ELR (cell line): ENCODE measurements at regions not wholly inside any gene's neighbourhood (a gene's known extent, or its start where the extent isn't known, plus 50 kb on each side); places are given as distances from the start of the nearest gene placed in this dataset.
"Not testable (repeated sequence)": the region's sequence is repeated elsewhere in the genome, so short reads cannot be mapped to it uniquely, and the experiment has no call there.

Experiments
- DNase-seq: peaks from one replicate; pipeline ENCODE4 v3.0.0-alpha.2; 2015; ENCODE audit warnings: low read depth

DNA sequence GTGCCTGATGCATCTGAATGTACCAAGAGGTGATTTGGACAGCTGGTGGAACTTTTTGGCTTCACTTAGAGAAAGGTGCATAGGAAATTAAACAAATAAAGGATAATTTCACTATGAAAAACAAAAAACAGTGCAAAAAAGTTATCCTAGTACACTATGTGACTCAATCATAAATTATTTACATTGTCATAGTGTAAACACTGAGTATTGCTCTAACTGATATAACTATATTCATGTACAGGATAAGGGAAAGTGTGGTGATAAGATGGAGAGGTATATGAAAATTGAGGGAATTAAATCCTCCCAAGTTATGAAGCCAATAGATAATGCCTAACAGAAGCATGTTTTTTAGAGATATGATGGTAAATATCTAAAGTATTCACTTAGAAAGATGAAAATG is 50.2 kb upstream of the CPNE4 start:
- DNase-seq = peak; percentile 4

GRCh38 chr3:132087356-132087755 is 52.5 kb upstream of the CPNE4 start:
- no peak for DNase-seq

DNA sequence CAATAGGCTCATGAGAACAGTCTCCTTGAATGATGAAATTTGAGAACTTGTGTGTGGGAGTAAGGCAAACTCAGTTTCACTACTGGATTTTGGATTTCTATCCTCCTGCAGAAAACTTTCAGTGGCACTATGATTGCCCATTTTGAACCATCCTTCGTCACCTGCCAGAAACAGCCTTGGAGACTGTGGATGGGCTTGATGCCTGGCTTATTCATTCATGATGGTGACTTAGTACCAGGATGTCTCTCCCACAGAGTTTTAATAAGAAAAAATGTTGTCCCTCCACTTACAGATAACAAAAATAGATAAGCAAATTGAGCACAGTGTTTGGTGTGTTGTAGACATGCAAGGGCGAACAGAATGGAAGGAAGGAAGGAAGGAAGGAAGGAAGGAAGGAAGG is 53.5 kb upstream of the CPNE4 start:
- no peak for DNase-seq

DNA sequence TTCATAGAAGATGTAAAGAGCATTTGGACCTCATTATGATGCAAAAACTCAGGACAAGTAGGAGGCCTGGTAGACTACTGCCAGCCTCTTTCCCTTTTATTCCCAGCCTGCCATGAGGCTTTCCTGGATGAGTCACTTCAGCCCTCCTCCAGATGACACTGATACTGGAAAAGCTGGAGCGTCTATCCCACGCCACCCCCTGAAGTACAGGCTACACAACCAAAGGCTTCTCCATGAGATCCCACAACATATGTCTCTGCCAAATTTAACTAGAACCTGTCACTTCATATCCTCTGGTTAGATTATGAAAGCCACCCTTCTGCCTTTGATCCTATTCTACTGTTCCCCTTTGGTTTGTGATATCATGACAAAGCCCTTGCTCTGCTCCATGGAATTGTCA is 56.1 kb upstream of the CPNE4 start:
- DNase-seq = peak; percentile 24

- DNase-seq = no peak
Observed at GRCh38 chr3:132116601-132117000, 81.8 kb upstream of the CPNE4 start.

DNA sequence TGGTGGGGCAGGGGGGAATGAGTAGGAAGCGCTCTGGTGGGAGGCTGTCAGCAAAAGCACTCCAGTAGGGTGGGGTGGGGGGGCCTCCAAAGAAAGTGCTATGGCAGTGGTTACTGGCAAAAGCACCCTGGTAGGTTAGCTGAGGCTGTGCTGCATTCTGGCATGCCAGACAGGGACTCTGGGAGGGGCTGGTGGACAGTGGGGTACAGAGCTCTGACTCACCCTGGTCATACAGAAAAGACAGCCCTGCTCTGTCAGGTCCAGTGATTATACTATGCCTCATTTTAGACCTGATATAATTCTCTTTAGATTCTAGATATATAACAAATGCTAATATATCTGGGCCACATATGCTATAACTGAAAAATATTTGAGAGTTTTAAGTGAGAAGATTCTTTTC is 82.8 kb upstream of the CPNE4 start:
- DNase-seq = peak; percentile 13

GRCh38 chr3:132119531-132119930 is 84.7 kb upstream of the CPNE4 start:
- DNase-seq = no peak

DNA sequence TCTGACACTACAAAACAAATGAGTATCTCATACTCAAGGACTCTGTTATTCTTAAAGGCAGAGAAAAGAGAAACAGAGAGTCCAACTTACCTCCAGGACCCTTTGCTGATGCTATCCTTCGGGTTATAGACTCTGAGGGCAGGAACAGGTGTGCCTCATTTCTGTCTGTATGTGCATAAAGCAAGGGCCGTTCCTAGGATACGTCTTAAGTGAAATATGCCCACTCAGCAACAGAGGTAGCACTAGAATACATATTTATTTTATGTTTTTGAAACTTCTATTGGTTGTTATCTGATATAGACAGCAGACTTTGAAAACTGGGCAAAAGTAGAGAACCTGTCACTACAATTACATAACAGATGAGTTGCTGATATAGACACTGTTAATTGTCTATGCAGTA is 89.3 kb upstream of the CPNE4 start:
- DNase-seq = no peak

GRCh38 chr3:132124651-132125284 is 90.0 kb upstream of the CPNE4 start:
- no peak for DNase-seq

GRCh38 chr3:132134611-132135010 is 99.8 kb upstream of the CPNE4 start:
- peak; percentile 92 for DNase-seq

DNA sequence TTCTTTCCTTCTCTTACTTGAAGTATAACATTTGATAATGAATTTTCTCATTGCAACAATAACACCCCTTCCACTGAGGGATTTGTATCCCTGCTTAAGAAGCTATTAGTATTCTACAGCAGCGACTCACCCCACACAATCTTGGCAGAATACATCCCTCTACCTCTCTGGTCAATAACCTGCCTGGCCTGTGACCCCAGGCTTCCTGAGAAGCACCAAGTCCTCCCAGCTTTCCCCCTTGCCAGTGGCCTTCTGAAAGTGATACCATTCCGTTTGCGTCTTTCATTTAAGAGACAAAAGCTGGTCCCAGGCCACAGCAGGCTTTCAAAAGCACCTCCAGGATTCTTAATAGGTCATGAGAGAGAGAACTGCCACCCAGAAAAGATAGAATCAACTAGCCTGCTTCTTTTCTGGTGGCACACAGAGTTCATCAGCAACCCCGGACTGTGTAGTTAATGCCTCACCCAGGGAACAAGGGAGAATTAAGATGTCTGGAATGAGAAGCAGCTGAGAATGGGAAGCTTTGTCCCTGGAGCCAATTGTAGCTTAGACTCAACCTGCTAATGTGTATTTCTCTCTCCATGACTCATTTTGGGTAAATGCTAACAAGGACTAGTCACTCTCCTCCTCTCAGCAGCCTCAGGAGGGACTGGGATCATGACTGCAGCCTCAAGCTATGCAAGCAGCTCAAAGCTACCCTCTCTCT is 101.0 kb upstream of the CPNE4 start:
- DNase-seq = peak; percentile 99

DNA sequence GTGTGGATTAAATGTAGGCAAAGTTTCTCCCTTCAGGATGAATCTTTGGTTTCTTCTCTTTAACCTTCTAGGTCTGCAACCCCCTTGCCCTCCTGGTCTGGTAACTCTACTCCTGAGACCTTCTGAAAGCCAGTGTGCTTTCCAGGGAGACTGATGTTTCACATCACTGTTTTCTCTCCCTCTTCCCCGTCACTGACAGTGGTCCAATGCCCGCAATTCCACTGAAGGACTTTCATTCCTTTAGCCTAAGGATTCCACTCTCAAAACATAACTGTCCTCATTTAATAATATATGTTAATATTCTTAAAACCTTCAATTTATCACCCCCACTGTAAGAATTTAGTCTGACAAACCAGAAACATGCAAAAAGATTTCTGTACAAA is 101.5 kb upstream of the CPNE4 start:
- DNase-seq = no peak

DNA sequence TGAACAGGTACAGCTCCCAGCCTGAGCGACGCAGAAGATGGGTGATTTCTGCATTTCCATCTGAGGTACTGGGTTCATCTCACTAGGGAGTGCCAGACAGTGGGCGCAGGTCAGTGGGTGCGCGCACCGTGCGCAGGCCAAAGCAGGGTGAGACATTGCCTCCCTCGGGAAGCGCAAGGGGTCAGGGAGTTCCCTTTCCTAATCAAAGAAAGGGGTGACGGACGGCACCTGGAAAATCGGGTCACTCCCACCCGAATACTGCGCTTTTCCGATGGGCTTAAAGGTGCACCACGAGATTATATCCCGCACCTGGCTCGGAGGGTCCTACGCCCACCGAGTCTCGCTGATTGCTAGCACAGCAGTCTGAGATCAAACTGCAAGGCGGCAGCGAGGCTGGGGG is 102.1 kb upstream of the CPNE4 start:
- not testable (repeated sequence) for DNase-seq

DNA sequence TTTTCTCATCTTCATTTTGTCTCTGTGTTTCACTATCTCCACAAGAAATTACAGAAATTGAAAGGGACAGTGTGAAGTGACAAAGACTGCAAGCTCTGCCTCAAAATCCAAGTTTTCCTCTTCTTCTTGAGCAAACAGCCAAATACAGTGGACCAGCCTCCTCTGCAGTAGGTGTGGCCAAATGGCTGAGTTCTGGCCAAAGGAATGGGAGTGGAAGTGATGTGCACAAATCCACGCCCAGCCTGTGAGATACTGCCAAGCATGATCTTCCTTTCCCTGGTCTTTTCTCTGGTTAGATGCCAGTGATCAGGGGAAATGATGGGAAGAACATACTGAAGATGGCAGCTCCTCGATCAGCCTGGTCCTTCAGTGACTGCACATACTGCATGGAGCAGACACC is 111.0 kb upstream of the CPNE4 start:
- peak; percentile 17 for DNase-seq

GRCh38 chr3:132154619-132155018 is 119.8 kb upstream of the CPNE4 start:
- DNase-seq = no peak

DNA sequence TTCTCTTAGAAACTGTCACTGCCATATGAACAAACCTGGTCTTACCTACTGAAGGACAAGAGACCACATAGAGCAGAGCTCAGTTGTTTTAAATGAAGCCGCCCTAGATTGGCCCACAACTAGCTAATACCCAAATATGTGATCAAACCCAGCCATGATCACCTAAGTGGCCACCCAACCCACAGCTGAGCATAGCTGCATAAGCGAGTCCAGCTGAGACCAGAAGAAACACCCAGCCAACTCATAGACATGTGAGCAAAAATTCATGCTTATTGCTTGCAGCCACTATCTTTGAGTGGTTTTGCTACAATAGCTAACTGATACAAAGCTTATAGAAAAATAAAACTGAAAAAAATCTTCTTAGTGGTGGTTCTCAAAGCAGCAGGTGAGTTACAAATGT is 124.3 kb upstream of the CPNE4 start:
- DNase-seq = no peak

- no peak for DNase-seq
Observed at GRCh38 chr3:132160198-132160597, 125.4 kb upstream of the CPNE4 start.

GRCh38 chr3:132161608-132162007 is 126.8 kb upstream of the CPNE4 start:
- peak; percentile 31 for DNase-seq

GRCh38 chr3:132164469-132165092 is 129.8 kb upstream of the CPNE4 start:
- DNase-seq = peak; percentile 8

- DNase-seq = no peak
Observed at GRCh38 chr3:132167870-132168269, 133.1 kb upstream of the CPNE4 start.

GRCh38 chr3:132174500-132174899 is 139.7 kb upstream of the CPNE4 start:
- DNase-seq = no peak

- peak; percentile 77 for DNase-seq
Observed at GRCh38 chr3:132180337-132180791, 136.8 kb upstream of the ACP3 start.

- DNase-seq = no peak
Observed at GRCh38 chr3:132183811-132184210, 133.4 kb upstream of the ACP3 start.
